ENCODE measurements at regions not wholly inside any gene's neighbourhood (a gene's known extent, or its start where the extent isn't known, plus 50 kb on each side); places are given as distances from the start of the nearest gene placed in this dataset.
A peak's percentile ranks its signal among the peaks of the same experiment; 100 is the strongest.
"Not testable (repeated sequence)": the region's sequence is repeated elsewhere in the genome, so short reads cannot be mapped to it uniquely, and the experiment has no call there.

DNA sequence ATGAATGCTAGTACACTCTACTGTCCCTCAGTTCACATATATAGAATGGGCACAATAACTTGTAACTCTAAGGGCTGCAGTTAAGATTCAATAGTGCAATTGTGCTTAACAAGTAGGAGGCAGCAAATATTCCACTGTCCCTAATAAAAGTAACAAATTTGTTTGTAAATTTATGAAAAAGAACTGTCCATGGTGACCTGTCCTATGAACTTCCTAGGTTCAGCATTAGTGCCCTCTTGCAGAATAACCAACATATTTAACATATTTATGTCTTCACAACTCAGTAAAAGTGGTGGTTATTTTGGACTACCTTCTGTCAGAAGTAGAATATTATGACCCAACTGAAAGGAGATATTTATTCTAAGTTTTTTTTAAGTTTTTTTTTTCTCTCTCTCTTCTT is 327.8 kb downstream of the CENPW start:
- TF ChIP-seq, protein P1, sequence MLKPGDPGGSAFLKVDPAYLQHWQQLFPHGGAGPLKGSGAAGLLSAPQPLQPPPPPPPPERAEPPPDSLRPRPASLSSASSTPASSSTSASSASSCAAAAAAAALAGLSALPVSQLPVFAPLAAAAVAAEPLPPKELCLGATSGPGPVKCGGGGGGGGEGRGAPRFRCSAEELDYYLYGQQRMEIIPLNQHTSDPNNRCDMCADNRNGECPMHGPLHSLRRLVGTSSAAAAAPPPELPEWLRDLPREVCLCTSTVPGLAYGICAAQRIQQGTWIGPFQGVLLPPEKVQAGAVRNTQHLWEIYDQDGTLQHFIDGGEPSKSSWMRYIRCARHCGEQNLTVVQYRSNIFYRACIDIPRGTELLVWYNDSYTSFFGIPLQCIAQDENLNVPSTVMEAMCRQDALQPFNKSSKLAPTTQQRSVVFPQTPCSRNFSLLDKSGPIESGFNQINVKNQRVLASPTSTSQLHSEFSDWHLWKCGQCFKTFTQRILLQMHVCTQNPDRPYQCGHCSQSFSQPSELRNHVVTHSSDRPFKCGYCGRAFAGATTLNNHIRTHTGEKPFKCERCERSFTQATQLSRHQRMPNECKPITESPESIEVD (tag by site-specific recombination; IDR thresholded peaks at IDR 0.05): no peak
- TF ChIP-seq, protein P2, sequence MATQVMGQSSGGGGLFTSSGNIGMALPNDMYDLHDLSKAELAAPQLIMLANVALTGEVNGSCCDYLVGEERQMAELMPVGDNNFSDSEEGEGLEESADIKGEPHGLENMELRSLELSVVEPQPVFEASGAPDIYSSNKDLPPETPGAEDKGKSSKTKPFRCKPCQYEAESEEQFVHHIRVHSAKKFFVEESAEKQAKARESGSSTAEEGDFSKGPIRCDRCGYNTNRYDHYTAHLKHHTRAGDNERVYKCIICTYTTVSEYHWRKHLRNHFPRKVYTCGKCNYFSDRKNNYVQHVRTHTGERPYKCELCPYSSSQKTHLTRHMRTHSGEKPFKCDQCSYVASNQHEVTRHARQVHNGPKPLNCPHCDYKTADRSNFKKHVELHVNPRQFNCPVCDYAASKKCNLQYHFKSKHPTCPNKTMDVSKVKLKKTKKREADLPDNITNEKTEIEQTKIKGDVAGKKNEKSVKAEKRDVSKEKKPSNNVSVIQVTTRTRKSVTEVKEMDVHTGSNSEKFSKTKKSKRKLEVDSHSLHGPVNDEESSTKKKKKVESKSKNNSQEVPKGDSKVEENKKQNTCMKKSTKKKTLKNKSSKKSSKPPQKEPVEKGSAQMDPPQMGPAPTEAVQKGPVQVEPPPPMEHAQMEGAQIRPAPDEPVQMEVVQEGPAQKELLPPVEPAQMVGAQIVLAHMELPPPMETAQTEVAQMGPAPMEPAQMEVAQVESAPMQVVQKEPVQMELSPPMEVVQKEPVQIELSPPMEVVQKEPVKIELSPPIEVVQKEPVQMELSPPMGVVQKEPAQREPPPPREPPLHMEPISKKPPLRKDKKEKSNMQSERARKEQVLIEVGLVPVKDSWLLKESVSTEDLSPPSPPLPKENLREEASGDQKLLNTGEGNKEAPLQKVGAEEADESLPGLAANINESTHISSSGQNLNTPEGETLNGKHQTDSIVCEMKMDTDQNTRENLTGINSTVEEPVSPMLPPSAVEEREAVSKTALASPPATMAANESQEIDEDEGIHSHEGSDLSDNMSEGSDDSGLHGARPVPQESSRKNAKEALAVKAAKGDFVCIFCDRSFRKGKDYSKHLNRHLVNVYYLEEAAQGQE (tag by site-specific recombination; IDR thresholded peaks at IDR 0.05): peak; percentile 42
- H3K36me3 ChIP-seq (ENCODE audit: control insufficient read depth in 2 of 2, insufficient read depth in 1 of 2, low read length in 2 of 2): no peaks in the 10 kb centered on the region
- CTCF ChIA-PET: no interaction called here

DNA sequence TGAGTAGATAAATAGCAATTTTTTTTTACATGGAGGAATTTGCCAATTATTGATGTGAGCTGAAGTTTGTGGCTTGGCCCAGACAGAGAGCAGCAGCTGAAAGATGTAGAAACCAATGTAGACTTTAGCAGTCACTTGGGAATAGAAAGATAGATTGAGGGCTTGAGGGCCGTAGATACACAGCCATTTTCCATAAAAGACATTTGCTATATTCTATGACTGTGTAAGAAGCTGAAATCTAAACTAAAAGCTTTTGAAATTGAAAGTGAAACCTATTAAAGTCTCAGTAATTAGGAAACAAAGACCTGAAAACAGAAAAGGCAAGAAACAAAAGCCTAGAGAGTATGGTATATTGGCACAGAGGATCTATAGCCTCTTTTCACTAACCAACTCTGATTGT is 332.7 kb downstream of the CENPW start:
- H3K27ac ChIP-seq (ENCODE audit: extremely low read depth, low read depth, low read length): no peak overlapping the region
- H3K4me3 ChIP-seq (ENCODE audit: low read depth, low read length): no peak overlapping the region
- ChIA-PET POLR2A (no interaction called here), CTCF (interaction anchor here (0.6 to 0.7 kb wide), 2 partner anchors 10 to 768 kb away, joined by 3 read pairs; no protein-coding TSS in a partner anchor)
- H3K9me3 ChIP-seq (ENCODE audit: control insufficient read depth, insufficient read depth, low read depth, low read length): no peaks in the 10 kb centered on the region
- no peaks in the 10 kb centered on the region for H3K36me3 ChIP-seq (ENCODE audit: control insufficient read depth in 2 of 2, insufficient read depth in 1 of 2, low read length in 2 of 2)
- H3K4me1 ChIP-seq (ENCODE audit: control insufficient read depth, insufficient read depth, low read length): no peaks in the 10 kb centered on the region
- TF ChIP-seq OVOL3 (tag by site-specific recombination; IDR thresholded peaks at IDR 0.05) (no peak), ZNF391 (tag by site-specific recombination; IDR thresholded peaks at IDR 0.05; ENCODE audit: borderline replicate concordance, low read depth) (no peak), BCL11B (tag by site-specific recombination; IDR thresholded peaks at IDR 0.05; ENCODE audit: low read depth) (no peak), ZNF600 (tag by site-specific recombination; IDR thresholded peaks at IDR 0.05) (no peak), SCRT1 (tag by site-specific recombination; IDR thresholded peaks at IDR 0.05; ENCODE audit: borderline replicate concordance) (no peak), ZNF670 (tag by site-specific recombination; IDR thresholded peaks at IDR 0.05; ENCODE audit: low read depth) (no peak)
- TF ChIP-seq, protein P3, sequence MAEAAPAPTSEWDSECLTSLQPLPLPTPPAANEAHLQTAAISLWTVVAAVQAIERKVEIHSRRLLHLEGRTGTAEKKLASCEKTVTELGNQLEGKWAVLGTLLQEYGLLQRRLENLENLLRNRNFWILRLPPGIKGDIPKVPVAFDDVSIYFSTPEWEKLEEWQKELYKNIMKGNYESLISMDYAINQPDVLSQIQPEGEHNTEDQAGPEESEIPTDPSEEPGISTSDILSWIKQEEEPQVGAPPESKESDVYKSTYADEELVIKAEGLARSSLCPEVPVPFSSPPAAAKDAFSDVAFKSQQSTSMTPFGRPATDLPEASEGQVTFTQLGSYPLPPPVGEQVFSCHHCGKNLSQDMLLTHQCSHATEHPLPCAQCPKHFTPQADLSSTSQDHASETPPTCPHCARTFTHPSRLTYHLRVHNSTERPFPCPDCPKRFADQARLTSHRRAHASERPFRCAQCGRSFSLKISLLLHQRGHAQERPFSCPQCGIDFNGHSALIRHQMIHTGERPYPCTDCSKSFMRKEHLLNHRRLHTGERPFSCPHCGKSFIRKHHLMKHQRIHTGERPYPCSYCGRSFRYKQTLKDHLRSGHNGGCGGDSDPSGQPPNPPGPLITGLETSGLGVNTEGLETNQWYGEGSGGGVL (tag by site-specific recombination; IDR thresholded peaks at IDR 0.05): no peak
- TF ChIP-seq, protein P4, sequence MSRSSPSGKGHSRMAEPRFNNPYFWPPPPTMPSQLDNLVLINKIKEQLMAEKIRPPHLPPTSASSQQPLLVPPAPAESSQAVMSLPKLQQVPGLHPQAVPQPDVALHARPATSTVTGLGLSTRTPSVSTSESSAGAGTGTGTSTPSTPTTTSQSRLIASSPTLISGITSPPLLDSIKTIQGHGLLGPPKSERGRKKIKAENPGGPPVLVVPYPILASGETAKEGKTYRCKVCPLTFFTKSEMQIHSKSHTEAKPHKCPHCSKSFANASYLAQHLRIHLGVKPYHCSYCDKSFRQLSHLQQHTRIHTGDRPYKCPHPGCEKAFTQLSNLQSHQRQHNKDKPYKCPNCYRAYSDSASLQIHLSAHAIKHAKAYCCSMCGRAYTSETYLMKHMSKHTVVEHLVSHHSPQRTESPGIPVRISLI (tag by site-specific recombination; IDR thresholded peaks at IDR 0.05): no peak

More for the DNA sequence above, 327.8 kb downstream of the CENPW start:
- Histone ChIP-seq H3K27ac (ENCODE audit: extremely low read depth, low read depth, low read length) (no peak overlapping the region), H3K4me1 (ENCODE audit: control insufficient read depth, insufficient read depth, low read length) (no peaks in the 10 kb centered on the region), H3K4me3 (ENCODE audit: low read depth, low read length) (no peak overlapping the region), H3K9me3 (ENCODE audit: control insufficient read depth, insufficient read depth, low read depth, low read length) (no peaks in the 10 kb centered on the region)
- POLR2A ChIA-PET: no interaction called here

DNA sequence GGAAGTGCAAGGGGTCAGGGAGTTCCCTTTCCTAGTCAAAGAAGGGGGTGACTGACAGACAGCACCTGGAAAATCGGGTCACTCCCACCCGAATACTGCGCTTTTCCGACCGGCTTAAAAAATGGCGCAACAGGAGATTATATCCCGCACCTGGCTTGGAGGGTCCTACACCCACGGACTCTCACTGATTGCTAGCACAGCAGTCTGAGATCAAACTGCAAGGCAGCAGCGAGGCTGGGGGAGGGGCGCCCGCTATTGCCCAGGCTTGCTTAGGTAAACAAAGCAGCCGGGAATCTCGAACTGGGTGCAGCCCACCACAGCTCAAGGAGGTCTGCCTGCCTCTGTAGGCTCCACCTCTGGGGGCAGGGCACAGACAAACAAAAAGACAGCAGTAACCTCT is 333.8 kb downstream of the CENPW start:
- H3K4me3 ChIP-seq (ENCODE audit: low read depth, low read length); H3K4me1 ChIP-seq (ENCODE audit: control insufficient read depth, insufficient read depth, low read length); POLR2A ChIA-PET; H3K27ac ChIP-seq (ENCODE audit: extremely low read depth, low read depth, low read length); H3K9me3 ChIP-seq (ENCODE audit: control insufficient read depth, insufficient read depth, low read depth, low read length); H3K36me3 ChIP-seq (ENCODE audit: control insufficient read depth in 2 of 2, insufficient read depth in 1 of 2, low read length in 2 of 2); CTCF ChIA-PET: not testable (repeated sequence)

Data from HEK293 (cell line).